ENCODE measurements at regions not wholly inside any gene's neighbourhood (a gene's known extent, or its start where the extent isn't known, plus 50 kb on each side); places are given as distances from the start of the nearest gene placed in this dataset.

GRCh38 chr15:47378527-47378926 lies 338.8 kb upstream of the SEMA6D start:
- Histone ChIP-seq H3K23ac (ENCODE audit: insufficient read length, low read depth, low read length) (no peak overlapping the region), H2AFZ (ENCODE audit: low read length) (no peak overlapping the region), H3K4ac (ENCODE audit: low read depth, low read length) (no peak overlapping the region), H3T11ph (ENCODE audit: low read length) (no peak overlapping the region), H2BK120ac (ENCODE audit: low read depth, low read length, poor library complexity, severe bottlenecking) (no peak overlapping the region), H4K8ac (replicated peaks; ENCODE audit: insufficient read length, low read depth, low read length) (no peak overlapping the region), H3K79me2 (ENCODE audit: insufficient read depth, low read length) (no peaks in the 10 kb centered on the region), H3K27me3 (ENCODE audit: insufficient read depth, low read length) (no peaks in the 10 kb centered on the region), H4K91ac (ENCODE audit: insufficient read length, low read depth, low read length) (no peak overlapping the region), H2AK5ac (ENCODE audit: insufficient read length, low read length) (no peak overlapping the region), H2BK15ac (ENCODE audit: low read depth, low read length) (no peak overlapping the region), H3K14ac (ENCODE audit: insufficient read depth, low read length) (no peak overlapping the region), H2BK5ac (ENCODE audit: insufficient read length, low read length) (no peak overlapping the region), H3K56ac (ENCODE audit: insufficient read length, low read depth, low read length) (no peak overlapping the region), H3K4me1 (ENCODE audit: insufficient read depth, low read length) (no peaks in the 10 kb centered on the region), H3K18ac (ENCODE audit: insufficient read length, low read depth, low read length) (no peak overlapping the region), H3K4me2 (ENCODE audit: insufficient read depth, insufficient read length, low read length) (no peak overlapping the region), H3K9me3 (ENCODE audit: control insufficient read depth, low read depth, low read length) (no peaks in the 10 kb centered on the region), H3K79me1 (ENCODE audit: insufficient read depth, low read depth, low read length, poor library complexity, severe bottlenecking) (no peaks in the 10 kb centered on the region), H4K5ac (ENCODE audit: insufficient read length, low read depth, low read length) (no peak overlapping the region), H3K9ac (ENCODE audit: extremely low read depth, insufficient read length, low read length) (no peak overlapping the region), H3K23me2 (ENCODE audit: insufficient read length, low read depth, low read length, poor library complexity, severe bottlenecking) (no peaks in the 10 kb centered on the region), H4K20me1 (ENCODE audit: control insufficient read depth, insufficient read depth, insufficient read length) (no peaks in the 10 kb centered on the region), H2BK20ac (ENCODE audit: low read depth, low read length, poor library complexity, severe bottlenecking) (no peak overlapping the region), H2BK12ac (ENCODE audit: insufficient read length, low read depth, low read length) (no peak overlapping the region), H3K27ac (ENCODE audit: insufficient read length, low read depth, low read length) (no peak overlapping the region)
- H3K27me3 Mint-ChIP-seq (ENCODE audit: low read depth) = no peaks in the 10 kb centered on the region
- H3K4me1 Mint-ChIP-seq = peaks cover 6 to 7% of the 10 kb centered on the region in 2 experiments; a peak in 3 of 4 replicates
- H3K4me3 Mint-ChIP-seq = no peak overlapping the region
- no peaks in the 10 kb centered on the region for H3K36me3 Mint-ChIP-seq (ENCODE audit: insufficient read depth in 1 of 3, low read depth in 3 of 3)
- no peak for TF ChIP-seq CTCF (conservative IDR thresholded peaks at IDR 0.05)
- WGBS (ENCODE audit: extremely low coverage, insufficient read length, low lambda C conversion rate) = no CpG with 5 or more reads among the region's 2 CpGs
- no peak for DNase-seq
- H3K9me3 Mint-ChIP-seq = no peaks in the 10 kb centered on the region
- H3K27ac Mint-ChIP-seq = no peak overlapping the region

Data from H9 (cell line).